GM23338 (cell line): ENCODE measurements at regions not wholly inside any gene's neighbourhood (a gene's known extent, or its start where the extent isn't known, plus 50 kb on each side); places are given as distances from the start of the nearest gene placed in this dataset.

Source experiments
- ATAC-seq: fragments of 200-7000 bp; cut with Tn5 transposase; 3 replicates; pipeline ENCODE4 v1.9.1; 2020
- DNase-seq: peaks from one replicate; pipeline ENCODE4 v3.0.0-alpha.2; 2015; ENCODE audit warnings: low spot score
- H2AFZ ChIP-seq: fragments of 200-600 bp; sonication (generic); 2 replicates; pipeline ENCODE4 v1.8.0; 2016; ENCODE audit warnings: antibody characterized with exemption, mild to moderate bottlenecking, moderate library complexity
- H3F3A ChIP-seq: fragments of 200-600 bp; sonication (generic); replicated peaks from 2 replicates; pipeline ENCODE4 v1.8.0; 2017; ENCODE audit warnings: antibody characterized with exemption, mixed run types, low read depth
- H3K27ac ChIP-seq: fragments of 200-600 bp; sonication (generic); 2 replicates; pipeline ENCODE4 v1.6.1; 2016; ENCODE audit warnings: low read depth
- H3K27me3 ChIP-seq: fragments of 200-600 bp; sonication (generic); 2 replicates; pipeline ENCODE4 v1.8.0; 2016; ENCODE audit warnings: mild to moderate bottlenecking, mixed run types, moderate library complexity; ENCODE audit not compliant: insufficient read depth
- H3K36me3 ChIP-seq: fragments of 200-600 bp; sonication (generic); 2 replicates; pipeline ENCODE4 v1.8.0; 2016; ENCODE audit warnings: mild to moderate bottlenecking; ENCODE audit not compliant: insufficient read depth
- H3K4me1 ChIP-seq: fragments of 200-600 bp; sonication (generic); 2 replicates; pipeline ENCODE4 v1.8.0; 2016; ENCODE audit warnings: mild to moderate bottlenecking, moderate library complexity; ENCODE audit not compliant: insufficient read depth
- H3K4me2 ChIP-seq: fragments of 200-600 bp; sonication (generic); 2 replicates; pipeline ENCODE4 v1.7.1; 2017; ENCODE audit warnings: mixed run types
- H3K4me3 ChIP-seq: fragments of 200-600 bp; sonication (generic); 2 replicates; pipeline ENCODE4 v1.6.1; 2016; ENCODE audit warnings: mixed run types
- H3K79me2 ChIP-seq: fragments of 200-600 bp; sonication (generic); replicated peaks from 2 replicates; pipeline ENCODE4 v1.8.0; 2017; ENCODE audit warnings: mild to moderate bottlenecking; ENCODE audit not compliant: insufficient read depth
- H3K9me2 ChIP-seq: fragments of 200-600 bp; sonication (generic); 2 replicates; pipeline ENCODE4 v1.8.0; 2017; ENCODE audit not compliant: insufficient read depth
- H4K20me1 ChIP-seq: fragments of 200-600 bp; sonication (generic); replicated peaks from 2 replicates; pipeline ENCODE4 v1.8.0; 2017; ENCODE audit warnings: mild to moderate bottlenecking; ENCODE audit not compliant: insufficient read depth
- H3K27ac Mint-ChIP-seq: 2 replicates; pipeline ENCODE4 v1.8.0; 2020; ENCODE audit warnings: inconsistent platforms, mild to moderate bottlenecking, moderate library complexity, mixed read lengths
- H3K27me3 Mint-ChIP-seq: 3 replicates; pipeline ENCODE4 v1.8.0; 2022; ENCODE audit warnings: low read depth, mild to moderate bottlenecking, moderate library complexity, mixed read lengths, inconsistent platforms; ENCODE audit not compliant: insufficient read depth, poor library complexity
- H3K36me3 Mint-ChIP-seq: 3 replicates; pipeline ENCODE4 v1.8.0; 2021; ENCODE audit warnings: low read depth, mild to moderate bottlenecking, inconsistent platforms, moderate library complexity, mixed read lengths
- H3K4me1 Mint-ChIP-seq: 3 replicates; pipeline ENCODE4 v1.8.0; 2020; ENCODE audit warnings: mild to moderate bottlenecking, inconsistent platforms, mixed read lengths
- H3K4me3 Mint-ChIP-seq: 3 replicates; pipeline ENCODE4 v1.8.0; 2021; ENCODE audit warnings: moderate library complexity, mild to moderate bottlenecking, inconsistent platforms, mixed read lengths
- H3K9me3 Mint-ChIP-seq: 3 replicates; pipeline ENCODE4 v1.8.0; 2020; ENCODE audit warnings: moderate library complexity, mild to moderate bottlenecking, inconsistent platforms, mixed read lengths
- CREB1 ChIP-seq: fragments of 250-450 bp; sonication (Bioruptor Pico); IDR thresholded peaks from 2 replicates; pipeline ENCODE4 v1.5.0; 2020; ENCODE audit warnings: low read depth, mild to moderate bottlenecking, moderate library complexity
- EZH2 ChIP-seq: fragments of 200-600 bp; sonication (generic); IDR thresholded peaks from one replicate; pipeline ENCODE4 v1.8.0; 2017; ENCODE audit warnings: antibody characterized with exemption, mild to moderate bottlenecking, low read depth; ENCODE audit not compliant: unreplicated experiment
- NANOG ChIP-seq: IDR thresholded peaks from 2 replicates; pipeline ENCODE4 v1.6.1; 2016; ENCODE audit warnings: antibody characterized with exemption, borderline replicate concordance
- REST ChIP-seq: IDR thresholded peaks from one replicate; pipeline ENCODE4 v1.6.1; 2018; ENCODE audit warnings: antibody characterized with exemption; ENCODE audit not compliant: unreplicated experiment
- STAT1 ChIP-seq: IDR thresholded peaks from one replicate; pipeline ENCODE4 v1.6.1; 2016; ENCODE audit warnings: antibody characterized with exemption; ENCODE audit not compliant: unreplicated experiment
- ZNF114 ChIP-seq: fragments of 250-450 bp; sonication (Bioruptor Pico); IDR thresholded peaks from 2 replicates; pipeline ENCODE4 v1.5.0; 2020; ENCODE audit warnings: mild to moderate bottlenecking, moderate library complexity
- ZNF331 ChIP-seq: fragments of 250-450 bp; sonication (Bioruptor Pico); IDR thresholded peaks from 2 replicates; pipeline ENCODE4 v1.5.0; 2020; ENCODE audit warnings: low read depth, mild to moderate bottlenecking, moderate library complexity
- ZNF462 ChIP-seq: fragments of 250-450 bp; sonication (Bioruptor Pico); IDR thresholded peaks from 2 replicates; pipeline ENCODE4 v1.5.0; 2020; ENCODE audit warnings: mild to moderate bottlenecking, moderate library complexity

- TF ChIP-seq ZNF462 (no peak), ZNF331 (no peak), EZH2 (no peak), REST (no peak), CREB1 (CRISPR knock-in tag) (no peak), NANOG (no peak)
These were observed 997.0 kb downstream of the GRIK2 start (continued) for GRCh38 chr6:102390541-102390940.

GRCh38 chr6:102389994-102390393 is 996.5 kb downstream of the GRIK2 start:
- H3K9me3 Mint-ChIP-seq: no peaks in the 10 kb centered on the region; the same call in 2 of the 3 replicates
- no peak overlapping the region; the same call in 1 of the 2 replicates for H2AFZ ChIP-seq
- no peak for DNase-seq
- TF ChIP-seq ZNF114 (CRISPR knock-in tag) (no peak), STAT1 (no peak)

More at GRCh38 chr6:102389994-102390393, 996.5 kb downstream of the GRIK2 start:
- no peaks in the 10 kb centered on the region for H4K20me1 ChIP-seq
- no peaks in the 10 kb centered on the region for H3F3A ChIP-seq
- Mint-ChIP-seq H3K4me3 (no peak overlapping the region), H3K4me1 (no peaks in the 10 kb centered on the region), H3K36me3 (no peaks in the 10 kb centered on the region; the same call in 2 of the 3 replicates), H3K27me3 (no peaks in the 10 kb centered on the region), H3K27ac (no peak overlapping the region)
- no peak overlapping the region for H3K4me2 ChIP-seq
- 0 out of 2 replicates have a peak, but pooled peaks cover 2% of the 10 kb centered on the region for H3K9me2 ChIP-seq
- H3K4me3 ChIP-seq: no peak overlapping the region
- no peaks in the 10 kb centered on the region for H3K4me1 ChIP-seq
- no peaks in the 10 kb centered on the region for H3K79me2 ChIP-seq
- no peaks in the 10 kb centered on the region for H3K36me3 ChIP-seq
- no peak; the same call in 2 of the 3 replicates for ATAC-seq
- no peak overlapping the region for H3K27ac ChIP-seq
- no peaks in the 10 kb centered on the region for H3K27me3 ChIP-seq
